NCI-H2196 (cell line): ENCODE measurements at regions not wholly inside any gene's neighbourhood (a gene's known extent, or its start where the extent isn't known, plus 50 kb on each side); places are given as distances from the start of the nearest gene placed in this dataset.

Experiments
- DNase-seq: peaks from one replicate; lab custom pipeline; 2025; ENCODE audit not compliant: unreplicated experiment; lab: John Stamatoyannopoulos, UW

GRCh38 chr3:102745881-102746280 lies 311.1 kb downstream of the ZPLD1 start:
- no peak for DNase-seq

GRCh38 chr3:102747611-102748010 lies 312.8 kb downstream of the ZPLD1 start:
- DNase-seq = no peak

- DNase-seq = no peak
These were observed 313.8 kb downstream of the ZPLD1 start for GRCh38 chr3:102748646-102749045.

GRCh38 chr3:102750322-102750721 lies 315.5 kb downstream of the ZPLD1 start:
- no peak for DNase-seq

GRCh38 chr3:102753901-102754300 lies 319.1 kb downstream of the ZPLD1 start:
- no peak for DNase-seq

- no peak for DNase-seq
These were observed 321.9 kb downstream of the ZPLD1 start for GRCh38 chr3:102756706-102757105.

GRCh38 chr3:102757950-102758349 lies 323.1 kb downstream of the ZPLD1 start:
- no peak for DNase-seq

- DNase-seq = no peak
These were observed 327.0 kb downstream of the ZPLD1 start for GRCh38 chr3:102761766-102762165.

- DNase-seq = no peak
These were observed 356.0 kb downstream of the ZPLD1 start for GRCh38 chr3:102790747-102791325.

- no peak for DNase-seq
These were observed 357.1 kb downstream of the ZPLD1 start for GRCh38 chr3:102791641-102792589.

- no peak for DNase-seq
These were observed 362.0 kb downstream of the ZPLD1 start for GRCh38 chr3:102796804-102797203.

GRCh38 chr3:102802819-102803420 lies 368.1 kb downstream of the ZPLD1 start:
- DNase-seq = no peak

GRCh38 chr3:102810937-102811336 lies 376.1 kb downstream of the ZPLD1 start:
- DNase-seq = no peak

- DNase-seq = no peak
These were observed 391.8 kb downstream of the ZPLD1 start for GRCh38 chr3:102826636-102827035.

GRCh38 chr3:102827386-102827785 lies 392.6 kb downstream of the ZPLD1 start:
- no peak for DNase-seq

GRCh38 chr3:102830415-102830814 lies 395.6 kb downstream of the ZPLD1 start:
- DNase-seq = no peak

- DNase-seq = no peak
These were observed 407.1 kb downstream of the ZPLD1 start for GRCh38 chr3:102841866-102842265.

GRCh38 chr3:102866845-102867244 lies 432.0 kb downstream of the ZPLD1 start:
- DNase-seq = no peak

- no peak for DNase-seq
These were observed 448.7 kb downstream of the ZPLD1 start for GRCh38 chr3:102883515-102883914.

- no peak for DNase-seq
These were observed 450.5 kb downstream of the ZPLD1 start for GRCh38 chr3:102885289-102885688.

GRCh38 chr3:102887431-102887830 lies 452.6 kb downstream of the ZPLD1 start:
- no peak for DNase-seq
